ENCODE measurements at regions not wholly inside any gene's neighbourhood (a gene's known extent, or its start where the extent isn't known, plus 50 kb on each side); places are given as distances from the start of the nearest gene placed in this dataset.

- WGBS, 2 donors: 80 to 86% methylated on average over 3 of the region's 3 CpGs
- TF ChIP-seq POLR2A (IDR thresholded peaks at IDR 0.05): no peak
- TF ChIP-seq, protein P1, sequence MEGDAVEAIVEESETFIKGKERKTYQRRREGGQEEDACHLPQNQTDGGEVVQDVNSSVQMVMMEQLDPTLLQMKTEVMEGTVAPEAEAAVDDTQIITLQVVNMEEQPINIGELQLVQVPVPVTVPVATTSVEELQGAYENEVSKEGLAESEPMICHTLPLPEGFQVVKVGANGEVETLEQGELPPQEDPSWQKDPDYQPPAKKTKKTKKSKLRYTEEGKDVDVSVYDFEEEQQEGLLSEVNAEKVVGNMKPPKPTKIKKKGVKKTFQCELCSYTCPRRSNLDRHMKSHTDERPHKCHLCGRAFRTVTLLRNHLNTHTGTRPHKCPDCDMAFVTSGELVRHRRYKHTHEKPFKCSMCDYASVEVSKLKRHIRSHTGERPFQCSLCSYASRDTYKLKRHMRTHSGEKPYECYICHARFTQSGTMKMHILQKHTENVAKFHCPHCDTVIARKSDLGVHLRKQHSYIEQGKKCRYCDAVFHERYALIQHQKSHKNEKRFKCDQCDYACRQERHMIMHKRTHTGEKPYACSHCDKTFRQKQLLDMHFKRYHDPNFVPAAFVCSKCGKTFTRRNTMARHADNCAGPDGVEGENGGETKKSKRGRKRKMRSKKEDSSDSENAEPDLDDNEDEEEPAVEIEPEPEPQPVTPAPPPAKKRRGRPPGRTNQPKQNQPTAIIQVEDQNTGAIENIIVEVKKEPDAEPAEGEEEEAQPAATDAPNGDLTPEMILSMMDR (IDR thresholded peaks at IDR 0.05): no peak
- intact Hi-C loops (cut with DNase I; ENCODE audit: low total_unique reads): no loop called here
- DNase-seq (ENCODE audit: low spot score in 2 of 2): no peak
- H3K4me3 ChIP-seq (ENCODE audit: low read depth, poor library complexity, severe bottlenecking): no peak overlapping the region
These were observed 725.7 kb upstream of the TENM3 start for GRCh38 chr4:181517491-181517890.

DNA sequence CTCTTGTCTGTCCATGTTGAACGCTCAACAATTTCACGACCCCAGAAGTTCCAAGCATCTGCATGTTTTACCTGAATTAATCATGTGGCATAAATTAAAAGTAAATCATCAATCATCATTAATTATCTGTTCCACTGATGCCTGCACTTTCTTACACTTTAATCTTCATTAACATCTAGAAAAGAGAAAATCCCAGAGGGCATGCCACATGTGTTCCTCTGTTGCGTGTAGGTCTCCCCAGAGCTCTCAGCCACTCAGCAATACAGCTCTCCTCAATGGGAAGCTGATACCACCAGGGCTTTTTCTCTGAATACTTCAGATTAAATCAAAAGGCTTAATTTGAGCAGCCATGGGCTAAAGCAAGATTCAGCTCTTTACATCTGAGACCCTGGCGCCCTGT lies 722.4 kb upstream of the TENM3 start:
- DNase-seq (ENCODE audit: low spot score in 2 of 2): no peak
- intact Hi-C loops (cut with DNase I; ENCODE audit: low total_unique reads): no loop called here
- no peak overlapping the region for H3K4me3 ChIP-seq (ENCODE audit: low read depth, poor library complexity, severe bottlenecking)
- 78 to 81% methylated on average over 4 of the region's 4 CpGs for WGBS, 2 donors
- TF ChIP-seq, protein P1 (IDR thresholded peaks at IDR 0.05): no peak

GRCh38 chr4:181523973-181524372 lies 719.2 kb upstream of the TENM3 start:
- no peak for DNase-seq (ENCODE audit: low spot score in 2 of 2)
- no peak overlapping the region for H3K4me3 ChIP-seq (ENCODE audit: low read depth, poor library complexity, severe bottlenecking)
- 75 to 78% methylated on average over 8 of the region's 8 CpGs for WGBS, 2 donors
- intact Hi-C loops (cut with DNase I; ENCODE audit: low total_unique reads): no loop called here
- TF ChIP-seq POLR2A (IDR thresholded peaks at IDR 0.05): no peak
- TF ChIP-seq, protein P1 (IDR thresholded peaks at IDR 0.05): no peak

DNA sequence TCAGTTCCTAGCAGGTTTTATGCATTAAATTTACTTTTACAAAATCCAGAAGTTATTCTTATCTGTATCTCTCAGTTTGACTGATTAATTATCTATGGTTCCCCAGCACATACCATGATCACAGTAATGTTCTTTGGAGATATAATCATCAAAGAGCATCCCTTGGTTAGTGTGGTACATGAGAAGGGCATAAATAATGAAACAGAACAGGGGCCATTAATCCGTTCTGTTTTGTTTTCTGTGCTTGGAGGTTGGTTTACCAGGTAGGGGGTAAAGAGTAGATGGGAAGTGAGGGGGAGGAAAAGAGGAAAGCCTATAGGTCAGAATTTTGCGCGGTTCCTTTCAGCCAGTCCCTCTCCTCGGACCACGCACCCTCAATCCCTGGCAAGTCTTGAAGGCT lies 718.7 kb upstream of the TENM3 start:
- WGBS, 2 donors: 65 to 75% methylated on average over 5 of the region's 5 CpGs
- no peak for DNase-seq (ENCODE audit: low spot score in 2 of 2)
- TF ChIP-seq, protein P1 (IDR thresholded peaks at IDR 0.05): no peak
- no peak for TF ChIP-seq POLR2A (IDR thresholded peaks at IDR 0.05)
- no peak overlapping the region for H3K4me3 ChIP-seq (ENCODE audit: low read depth, poor library complexity, severe bottlenecking)
- intact Hi-C loops (cut with DNase I; ENCODE audit: low total_unique reads): no loop called here

GRCh38 chr4:181525634-181526033 lies 717.6 kb upstream of the TENM3 start:
- intact Hi-C loops (cut with DNase I; ENCODE audit: low total_unique reads): no loop called here
- 25 to 38% methylated on average over 3 of the region's 3 CpGs for WGBS, 2 donors

More at GRCh38 chr4:181525634-181526033, 717.6 kb upstream of the TENM3 start:
- no peak overlapping the region for H3K4me3 ChIP-seq (ENCODE audit: low read depth, poor library complexity, severe bottlenecking)
- no peak for TF ChIP-seq POLR2A (IDR thresholded peaks at IDR 0.05)
- TF ChIP-seq, protein P1 (IDR thresholded peaks at IDR 0.05): no peak
- no peak for DNase-seq (ENCODE audit: low spot score in 2 of 2)
